B cell (primary cell): ENCODE measurements at regions not wholly inside any gene's neighbourhood (a gene's known extent, or its start where the extent isn't known, plus 50 kb on each side); places are given as distances from the start of the nearest gene placed in this dataset.

Source experiments
- EZH2 ChIP-seq: IDR thresholded peaks from 2 replicates; pipeline ENCODE4 v1.6.1; 2012; ENCODE audit warnings: borderline replicate concordance, low read depth, mild to moderate bottlenecking, moderate library complexity, low read length; ENCODE audit not compliant: insufficient read depth, poor library complexity, severe bottlenecking
- TF ChIP-seq, protein P1 (sequence below): fragments of 200-600 bp; IDR thresholded peaks from one replicate; pipeline ENCODE4 v1.8.0; 2022; ENCODE audit warnings: antibody characterized with exemption, mild to moderate bottlenecking

DNA sequence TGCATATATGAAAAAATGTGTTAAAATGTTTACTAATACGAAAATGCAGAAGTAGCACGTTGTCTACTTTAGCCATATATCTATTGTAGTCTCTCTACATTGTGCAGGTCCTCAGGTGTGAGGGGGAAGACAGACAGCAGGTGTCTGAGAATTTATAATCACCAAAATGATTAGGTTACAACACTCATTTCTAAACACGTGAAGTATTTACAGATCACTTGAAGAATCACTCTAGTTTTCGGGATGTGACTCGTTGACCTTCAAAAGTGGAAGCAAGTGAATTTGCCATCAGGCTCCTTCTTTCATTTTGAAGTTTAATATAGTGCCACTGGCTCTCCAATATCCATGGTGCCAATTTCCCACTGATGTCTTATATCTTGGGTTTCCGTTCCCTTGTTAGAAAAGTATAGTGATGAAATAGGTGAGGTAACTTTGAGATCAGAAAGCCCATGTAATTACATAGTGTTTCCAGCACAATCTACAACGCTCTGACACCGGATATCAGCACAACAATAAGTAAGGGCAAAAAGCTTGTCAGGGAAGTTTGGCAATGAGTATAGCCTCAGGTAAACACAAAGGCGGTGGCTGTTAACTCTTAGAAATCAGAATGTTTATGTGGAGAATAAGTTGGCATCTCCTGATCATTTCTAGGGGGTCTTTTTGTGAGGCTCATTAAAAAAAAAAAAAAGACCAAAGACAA is 57.5 kb upstream of the SP4 start:
- TF ChIP-seq, protein P1, sequence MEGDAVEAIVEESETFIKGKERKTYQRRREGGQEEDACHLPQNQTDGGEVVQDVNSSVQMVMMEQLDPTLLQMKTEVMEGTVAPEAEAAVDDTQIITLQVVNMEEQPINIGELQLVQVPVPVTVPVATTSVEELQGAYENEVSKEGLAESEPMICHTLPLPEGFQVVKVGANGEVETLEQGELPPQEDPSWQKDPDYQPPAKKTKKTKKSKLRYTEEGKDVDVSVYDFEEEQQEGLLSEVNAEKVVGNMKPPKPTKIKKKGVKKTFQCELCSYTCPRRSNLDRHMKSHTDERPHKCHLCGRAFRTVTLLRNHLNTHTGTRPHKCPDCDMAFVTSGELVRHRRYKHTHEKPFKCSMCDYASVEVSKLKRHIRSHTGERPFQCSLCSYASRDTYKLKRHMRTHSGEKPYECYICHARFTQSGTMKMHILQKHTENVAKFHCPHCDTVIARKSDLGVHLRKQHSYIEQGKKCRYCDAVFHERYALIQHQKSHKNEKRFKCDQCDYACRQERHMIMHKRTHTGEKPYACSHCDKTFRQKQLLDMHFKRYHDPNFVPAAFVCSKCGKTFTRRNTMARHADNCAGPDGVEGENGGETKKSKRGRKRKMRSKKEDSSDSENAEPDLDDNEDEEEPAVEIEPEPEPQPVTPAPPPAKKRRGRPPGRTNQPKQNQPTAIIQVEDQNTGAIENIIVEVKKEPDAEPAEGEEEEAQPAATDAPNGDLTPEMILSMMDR: no peak
- TF ChIP-seq EZH2: no peak
